CD14-positive monocyte (primary cell): ENCODE measurements at regions not wholly inside any gene's neighbourhood (a gene's known extent, or its start where the extent isn't known, plus 50 kb on each side); places are given as distances from the start of the nearest gene placed in this dataset.
"Not testable (repeated sequence)": the region's sequence is repeated elsewhere in the genome, so short reads cannot be mapped to it uniquely, and the experiment has no call there.

Experiments used
- DNase-seq, 3 donors: peaks; one replicate each; pipeline ENCODE4 v3.0.0-alpha.2; 2011 to 2022
- H2AFZ ChIP-seq: 2 replicates; pipeline ENCODE4 v1.6.0; 2012; ENCODE audit warnings: mild to moderate bottlenecking, low read depth, low read length, inconsistent platforms; ENCODE audit not compliant: insufficient read depth, poor library complexity, severe bottlenecking
- H3K27ac ChIP-seq, 2 donors: 1 replicate in 1 of 2; 2 replicates in 1 of 2; pipeline ENCODE4 v1.5.1; 2012 to 2013; ENCODE audit warnings: low read length in 2 of 2, control low read depth in 1 of 2, inconsistent platforms in 1 of 2, low read depth in 1 of 2, mild to moderate bottlenecking in 1 of 2
- H3K27me3 ChIP-seq, 2 donors: one replicate each; pipeline versions ENCODE4 v1.6.0 to v1.6.1; 2011 to 2013; ENCODE audit warnings: low read length in 2 of 2; ENCODE audit not compliant: control insufficient read depth in 2 of 2, insufficient read depth in 2 of 2
- H3K36me3 ChIP-seq, 2 donors: replicated peaks in 1 of 2; 1 replicate in 1 of 2; 2 replicates in 1 of 2; pipeline versions ENCODE4 v1.5.1 to v1.6.1; 2012 to 2013; ENCODE audit warnings: low read length in 2 of 2, control low read depth in 1 of 2, inconsistent platforms in 1 of 2, mild to moderate bottlenecking in 1 of 2; ENCODE audit not compliant: insufficient read depth in 2 of 2, control insufficient read depth in 1 of 2
- H3K4me1 ChIP-seq, 2 donors: 1 replicate in 1 of 2; 2 replicates in 1 of 2; pipeline versions ENCODE4 v1.5.1 to v1.6.1; 2012 to 2013; ENCODE audit warnings: low read length in 2 of 2, control low read depth in 1 of 2, inconsistent platforms in 1 of 2, mild to moderate bottlenecking in 1 of 2, moderate library complexity in 1 of 2; ENCODE audit not compliant: insufficient read depth in 2 of 2, control insufficient read depth in 1 of 2
- H3K4me2 ChIP-seq: replicated peaks from 2 replicates; pipeline ENCODE3; 2012; ENCODE audit warnings: low read length, moderate library complexity, mild to moderate bottlenecking; ENCODE audit not compliant: poor library complexity, severe bottlenecking; ENCODE audit errors: extremely low read depth
- H3K4me3 ChIP-seq, 3 experiments: fragments of 200-600 bp in 1 of 3; sonication (generic) in 1 of 3; replicated peaks in 1 of 3; 1 replicate in 2 of 3; 2 replicates in 1 of 3; pipeline ENCODE4 v1.5.1; 2011 to 2013; ENCODE audit warnings: low read length in 3 of 3, mild to moderate bottlenecking in 3 of 3, control low read depth in 2 of 3, low read depth in 2 of 3, inconsistent platforms in 1 of 3, moderate library complexity in 1 of 3
- H3K79me2 ChIP-seq: 2 replicates; pipeline ENCODE4 v1.6.0; 2012; ENCODE audit warnings: mild to moderate bottlenecking, control low read depth, inconsistent platforms, low read length, moderate library complexity; ENCODE audit not compliant: insufficient read depth
- H3K9ac ChIP-seq: 2 replicates; pipeline ENCODE4 v1.6.0; 2017; ENCODE audit warnings: low read length, mild to moderate bottlenecking; ENCODE audit not compliant: insufficient read depth, poor library complexity, severe bottlenecking
- H3K9me3 ChIP-seq, 2 donors: replicated peaks in 1 of 2; 1 replicate in 1 of 2; 2 replicates in 1 of 2; pipeline versions ENCODE4 v1.5.1 to v1.6.1; 2012 to 2013; ENCODE audit warnings: low read length in 2 of 2, control low read depth in 1 of 2; ENCODE audit not compliant: control insufficient read depth in 1 of 2, insufficient read depth in 1 of 2
- H4K20me1 ChIP-seq: 2 replicates; pipeline ENCODE4 v1.6.0; 2012; ENCODE audit warnings: mild to moderate bottlenecking, low read length, control low read depth, moderate library complexity; ENCODE audit not compliant: insufficient read depth
- H3K27ac Mint-ChIP-seq, 7 donors: one replicate each; pipeline ENCODE4 v1.8.0; 2020; ENCODE audit warnings: mild to moderate bottlenecking in 7 of 7, mixed read lengths in 7 of 7, moderate library complexity in 6 of 7, inconsistent platforms in 2 of 7
- H3K27me3 Mint-ChIP-seq, 3 donors: one replicate each; pipeline ENCODE4 v1.8.0; 2021 to 2022; ENCODE audit warnings: low read depth in 3 of 3, mild to moderate bottlenecking in 3 of 3, mixed read lengths in 3 of 3, moderate library complexity in 3 of 3, inconsistent platforms in 1 of 3
- H3K36me3 Mint-ChIP-seq, 2 donors: one replicate each; pipeline ENCODE4 v1.8.0; 2020; ENCODE audit warnings: mixed read lengths in 2 of 2, inconsistent platforms in 1 of 2, mild to moderate bottlenecking in 1 of 2
- H3K4me1 Mint-ChIP-seq: one replicate; pipeline ENCODE4 v1.8.0; 2020; ENCODE audit warnings: mild to moderate bottlenecking, mixed read lengths
- H3K4me3 Mint-ChIP-seq, 2 donors: one replicate each; pipeline ENCODE4 v1.8.0; 2020; ENCODE audit warnings: mild to moderate bottlenecking in 2 of 2, mixed read lengths in 2 of 2, moderate library complexity in 1 of 2
- H3K9me3 Mint-ChIP-seq, 7 donors: one replicate each; pipeline ENCODE4 v1.8.0; 2020 to 2022; ENCODE audit warnings: mixed read lengths in 7 of 7, mild to moderate bottlenecking in 6 of 7, moderate library complexity in 6 of 7, inconsistent platforms in 2 of 7
- CTCF ChIP-seq: fragments of 200-600 bp; IDR thresholded peaks from one replicate; pipeline ENCODE4 v1.8.0; 2022; ENCODE audit warnings: antibody characterized with exemption, mild to moderate bottlenecking
- WGBS: methylation state at CpG from one replicate; pipeline ENCODE4 v1.1.5; 2013; ENCODE audit warnings: missing lambda C conversion rate; ENCODE audit not compliant: insufficient coverage; 5-methylcytosine and 5-hydroxymethylcytosine counted together
- intact Hi-C, 2 donors: fragments of 100-400 bp; cut with micrococcal nuclease; formaldehyde crosslinking; loops; one replicate each; pipeline versions ENCODE4 v1.15.0 to v1.15.1; 2023

- Histone ChIP-seq H3K27me3 (no peaks in the 10 kb centered on the region), H3K9me3 (peaks cover 8 to 10% of the 10 kb centered on the region in 2 donors), H3K27ac (no peak overlapping the region), H3K79me2 (no peaks in the 10 kb centered on the region), H2AFZ (no peak overlapping the region), H4K20me1 (no peaks in the 10 kb centered on the region), H3K4me2 (no peak overlapping the region), H3K4me1 (no peaks in the 10 kb centered on the region), H3K36me3 (no peaks in the 10 kb centered on the region), H3K4me3 (no peak overlapping the region), H3K9ac (no peak overlapping the region)
- intact Hi-C loops = no loop called here
- H3K27ac Mint-ChIP-seq = no peak overlapping the region
- DNase-seq = no peak
- peaks cover 4 to 12% (median 7%) of the 10 kb centered on the region in 7 donors for H3K9me3 Mint-ChIP-seq
- no peaks in the 10 kb centered on the region for H3K36me3 Mint-ChIP-seq
- H3K4me3 Mint-ChIP-seq = no peak overlapping the region
- WGBS = 57% methylated on average over 1 of the region's 1 CpG
- no peaks in the 10 kb centered on the region for H3K27me3 Mint-ChIP-seq
- no peak for TF ChIP-seq CTCF
- no peaks in the 10 kb centered on the region for H3K4me1 Mint-ChIP-seq
Measured at GRCh38 chr9:115556432-115556831, 438.5 kb upstream of the TNC start.

- Mint-ChIP-seq H3K4me3 (no peak overlapping the region), H3K4me1 (no peaks in the 10 kb centered on the region), H3K27ac (no peak overlapping the region), H3K27me3 (peaks cover 0 to 2% (median 2%) of the 10 kb centered on the region in 3 donors), H3K9me3 (no peaks in the 10 kb centered on the region), H3K36me3 (no peaks in the 10 kb centered on the region)
- intact Hi-C loops = no loop called here
- Histone ChIP-seq H4K20me1 (no peaks in the 10 kb centered on the region), H2AFZ (no peak overlapping the region), H3K4me3 (no peak overlapping the region), H3K4me2 (no peak overlapping the region), H3K36me3 (no peaks in the 10 kb centered on the region), H3K9me3 (no peaks in the 10 kb centered on the region), H3K79me2 (no peaks in the 10 kb centered on the region), H3K27me3 (no peaks in the 10 kb centered on the region), H3K9ac (no peak overlapping the region), H3K4me1 (no peaks in the 10 kb centered on the region), H3K27ac (no peak overlapping the region)
- DNase-seq = no peak
- WGBS = no CpG with 5 or more reads among the region's 1 CpG
- no peak for TF ChIP-seq CTCF
Measured at GRCh38 chr9:115575147-115575546, 457.2 kb upstream of the TNC start.

- DNase-seq, H3K4me2 ChIP-seq, H3K79me2 ChIP-seq, H3K9me3 ChIP-seq, H3K4me3 Mint-ChIP-seq, H3K9ac ChIP-seq, H3K27me3 Mint-ChIP-seq, H3K4me3 ChIP-seq, intact Hi-C loops, H3K36me3 Mint-ChIP-seq, H3K27ac ChIP-seq, H3K9me3 Mint-ChIP-seq, H3K4me1 ChIP-seq, H4K20me1 ChIP-seq, H3K27me3 ChIP-seq, H3K36me3 ChIP-seq, H3K27ac Mint-ChIP-seq, H3K4me1 Mint-ChIP-seq, H2AFZ ChIP-seq: not testable (repeated sequence)
- WGBS = 96% methylated on average over 3 of the region's 5 CpGs
Measured at GRCh38 chr9:115585458-115585857, 467.5 kb upstream of the TNC start.
